Kidney tubule cell (primary cell): ENCODE measurements at regions not wholly inside any gene's neighbourhood (a gene's known extent, or its start where the extent isn't known, plus 50 kb on each side); places are given as distances from the start of the nearest gene placed in this dataset.

Source experiments
- DNase-seq: peaks from one replicate; pipeline ENCODE4 v3.0.0-alpha.2; 2018; ENCODE audit warnings: low spot score

DNA sequence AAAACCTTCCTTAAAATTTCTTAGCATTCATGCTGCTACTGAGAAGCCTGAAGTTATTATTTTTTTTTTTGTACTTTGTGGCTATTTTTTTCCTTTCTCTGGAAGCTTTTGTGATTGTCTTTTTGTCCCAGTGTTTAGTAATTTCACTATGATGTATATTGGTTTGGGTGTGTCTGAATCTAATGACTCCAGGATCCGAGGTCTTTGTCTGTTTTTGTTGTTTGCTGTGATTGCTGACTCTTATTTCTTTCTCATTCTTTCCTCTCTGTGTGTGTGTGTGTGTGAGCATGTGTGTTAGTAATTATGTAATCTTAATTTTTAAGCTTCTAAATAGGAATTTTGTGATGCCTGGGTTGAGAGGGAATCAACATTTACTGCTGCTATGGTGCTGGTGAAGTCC lies 152.0 kb downstream of the RAP2B start:
- no peak for DNase-seq

DNA sequence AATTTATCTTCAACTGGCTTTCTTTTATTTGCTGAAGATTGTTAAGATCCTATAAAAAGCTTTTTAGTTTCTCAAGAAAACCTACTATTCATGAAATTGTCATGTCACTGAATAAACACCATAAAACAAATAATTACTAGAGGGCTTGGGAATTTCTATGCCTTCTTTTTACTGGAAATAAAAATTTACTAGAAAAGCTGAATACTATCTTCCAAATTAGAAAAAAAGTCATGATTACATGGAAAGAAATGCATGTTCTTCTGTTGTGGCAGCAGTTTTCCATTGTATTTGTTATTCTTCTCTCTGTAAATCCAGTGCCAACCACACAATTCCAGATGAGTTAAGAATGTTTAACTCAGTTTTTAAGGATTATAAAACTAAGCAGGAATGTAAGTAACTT lies 153.8 kb downstream of the RAP2B start:
- DNase-seq: no peak

DNA sequence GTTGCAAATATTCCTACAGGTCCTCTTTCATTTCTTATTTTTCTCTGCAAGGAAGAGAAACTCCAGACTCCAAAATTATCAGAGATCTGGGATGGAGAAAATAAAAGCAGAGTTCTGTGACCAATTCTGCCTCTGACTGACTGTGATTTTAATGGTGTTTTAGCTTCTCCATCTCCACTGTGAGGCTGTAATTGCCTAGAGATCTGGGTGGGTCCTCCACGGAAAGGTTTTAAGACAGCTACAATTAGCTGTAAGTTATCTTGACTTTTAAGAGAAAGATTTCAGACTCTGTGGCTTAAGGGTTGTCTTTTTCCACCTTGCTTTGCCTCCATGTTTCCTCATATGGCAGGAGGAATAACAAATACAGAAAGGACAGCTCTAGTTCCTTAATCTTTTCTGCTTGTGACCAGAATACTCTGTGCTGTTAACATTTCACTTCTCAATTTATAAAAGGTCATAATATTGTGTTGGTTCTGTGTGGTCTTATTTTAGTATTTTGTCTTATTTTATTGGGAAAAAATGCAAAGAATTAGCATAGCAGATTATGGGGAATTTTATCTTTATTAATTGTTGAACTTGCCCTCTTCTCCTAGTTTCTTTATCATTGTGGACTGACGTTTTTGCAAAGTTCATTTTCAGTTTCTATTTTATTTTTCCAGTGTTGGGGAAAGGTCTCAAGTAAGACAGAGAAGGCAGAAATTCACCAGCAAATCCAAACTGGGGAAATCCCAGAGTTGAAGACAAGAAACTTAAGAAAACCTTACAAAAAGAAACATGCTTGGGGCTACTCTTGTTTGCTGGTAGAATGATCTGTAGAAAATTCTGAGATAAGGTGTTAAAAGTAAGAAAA lies 157.9 kb downstream of the RAP2B start:
- no peak for DNase-seq

DNA sequence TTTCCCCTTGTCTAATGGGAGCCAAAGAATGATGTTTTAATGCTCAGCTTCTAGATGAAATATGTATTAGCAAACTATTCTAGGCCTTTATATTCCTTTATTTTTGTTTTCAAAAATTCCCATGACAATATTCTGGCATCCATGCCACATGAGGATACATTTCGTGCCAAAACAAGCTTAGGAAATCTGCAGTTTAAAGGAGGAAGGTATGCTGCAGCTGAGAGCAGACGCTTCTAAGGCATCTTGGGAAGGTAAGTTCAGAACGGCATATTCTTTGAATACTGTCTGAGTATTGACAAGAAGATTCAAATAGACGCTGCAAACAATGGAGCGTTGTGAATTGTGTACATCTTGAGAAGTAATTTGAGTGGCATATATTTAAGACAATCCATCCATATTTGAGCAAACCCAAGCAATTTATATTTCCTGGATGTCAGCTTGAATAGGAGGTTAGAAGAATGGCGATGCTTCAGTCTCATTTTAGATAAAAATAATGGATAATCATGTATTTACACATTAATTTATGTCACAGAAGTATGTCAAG lies 158.6 kb downstream of the RAP2B start:
- no peak for DNase-seq

DNA sequence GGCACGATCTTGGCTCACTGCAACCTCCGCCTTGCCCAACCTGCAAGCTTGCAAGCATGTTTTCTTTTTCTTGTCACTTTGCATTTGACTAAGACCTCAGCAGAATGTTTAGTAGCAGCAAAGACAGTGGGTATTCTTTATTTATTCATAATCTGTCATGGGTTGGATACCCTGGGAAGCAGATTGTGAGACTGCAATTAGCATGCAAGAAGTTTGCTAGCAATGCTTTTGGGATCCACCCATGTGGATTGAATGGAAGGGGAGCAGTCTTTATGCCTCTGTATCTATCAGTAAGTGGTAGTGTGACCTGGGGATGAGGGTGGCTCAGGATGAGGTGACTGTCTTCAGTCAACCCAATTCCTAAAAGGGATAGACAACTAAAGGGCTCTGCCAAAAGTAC lies 166.7 kb downstream of the RAP2B start:
- no peak for DNase-seq

DNA sequence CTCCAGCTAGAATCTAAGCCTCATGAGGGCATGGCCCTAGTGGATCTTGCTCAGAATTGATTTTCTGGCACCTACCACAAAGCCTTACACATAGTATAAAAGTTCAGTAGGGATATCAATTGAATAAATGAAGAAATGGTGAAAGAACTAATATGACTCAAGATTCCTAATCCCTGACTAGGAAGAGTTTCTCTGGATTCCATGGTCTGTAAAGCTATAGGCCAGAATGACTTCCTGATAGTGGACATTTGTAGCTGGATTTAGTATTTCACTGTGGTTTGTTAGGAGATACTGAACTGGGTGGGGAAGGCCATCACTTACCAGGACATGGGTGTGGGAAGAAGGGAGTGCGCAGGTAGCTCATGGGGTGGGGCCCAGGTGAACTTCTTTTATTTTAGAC lies 168.9 kb downstream of the RAP2B start:
- DNase-seq: no peak

DNA sequence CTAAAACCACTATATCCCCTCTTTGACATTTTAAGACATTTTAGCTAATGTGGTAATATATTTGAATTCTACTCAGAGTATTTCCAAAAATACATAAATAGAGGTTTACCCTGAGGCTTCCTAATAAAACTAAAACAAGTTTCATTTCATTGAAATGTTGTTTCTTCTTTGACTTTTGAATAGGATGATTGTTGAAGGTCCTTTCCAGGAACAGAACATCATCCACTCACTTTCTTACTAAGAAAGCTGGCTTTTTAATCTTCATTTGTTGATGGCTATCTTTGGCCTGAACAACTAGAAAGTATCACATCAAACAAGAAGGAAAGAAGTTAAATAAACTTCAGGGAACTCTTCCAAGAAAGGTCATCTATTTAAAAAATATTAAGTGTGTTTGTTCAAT lies 169.7 kb downstream of the RAP2B start:
- DNase-seq: no peak

DNA sequence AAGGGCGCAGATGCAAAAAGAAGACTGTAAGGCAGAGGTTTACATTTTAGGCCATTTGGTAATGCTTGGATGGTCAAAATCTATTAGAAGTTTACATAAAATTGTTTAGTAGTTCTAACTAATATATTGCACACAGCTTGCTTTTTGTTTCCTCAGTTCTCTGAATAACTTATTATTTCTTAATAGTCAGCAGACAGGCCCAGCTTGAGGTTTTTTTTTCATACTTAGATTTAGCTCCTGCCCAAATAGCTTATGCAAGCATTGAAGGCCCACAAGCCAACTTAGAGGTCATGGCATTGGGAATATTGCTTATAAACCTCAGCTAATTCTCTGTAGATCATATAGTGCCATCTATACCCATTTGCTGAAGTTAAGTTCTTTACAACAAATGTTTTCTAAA lies 172.5 kb downstream of the RAP2B start:
- DNase-seq: no peak

DNA sequence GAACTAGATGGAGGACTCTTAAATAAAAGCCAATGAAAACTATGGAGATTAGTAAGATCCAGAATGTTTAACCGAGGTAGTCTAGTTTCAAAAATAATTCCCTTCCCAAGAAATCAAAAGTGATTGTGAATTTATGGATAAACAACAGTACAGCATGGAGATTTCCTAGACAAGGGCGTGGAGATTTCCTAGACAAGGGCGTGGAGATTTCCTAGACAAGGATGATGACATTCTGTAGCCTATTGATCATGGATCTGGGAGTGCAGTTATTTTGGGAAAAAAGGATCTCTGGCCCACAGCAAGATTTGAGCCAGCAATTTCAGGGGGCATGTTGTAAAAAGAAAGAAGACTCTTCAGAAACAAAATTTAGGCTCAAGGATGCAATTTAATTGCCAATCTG lies 175.3 kb downstream of the RAP2B start:
- no peak for DNase-seq

DNA sequence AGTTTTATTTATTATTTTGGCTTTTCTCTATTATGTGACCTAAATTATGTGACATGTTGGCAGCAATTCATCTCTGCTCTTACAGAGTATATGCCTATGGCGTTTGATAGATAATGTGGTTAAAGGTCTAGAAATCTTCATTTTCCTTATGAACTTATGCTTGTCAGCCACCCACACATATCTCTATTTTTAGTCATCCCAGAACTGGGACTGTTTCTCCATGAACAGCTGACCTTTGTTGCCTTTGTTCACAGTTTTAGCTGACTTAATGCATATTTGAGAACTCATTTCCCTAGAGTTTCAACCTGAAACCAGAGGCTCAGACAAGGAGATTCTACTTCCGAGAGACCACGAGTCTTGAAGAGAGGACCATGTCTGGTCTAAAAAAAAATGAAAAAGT lies 176.5 kb downstream of the RAP2B start:
- peak; percentile 13 for DNase-seq

DNA sequence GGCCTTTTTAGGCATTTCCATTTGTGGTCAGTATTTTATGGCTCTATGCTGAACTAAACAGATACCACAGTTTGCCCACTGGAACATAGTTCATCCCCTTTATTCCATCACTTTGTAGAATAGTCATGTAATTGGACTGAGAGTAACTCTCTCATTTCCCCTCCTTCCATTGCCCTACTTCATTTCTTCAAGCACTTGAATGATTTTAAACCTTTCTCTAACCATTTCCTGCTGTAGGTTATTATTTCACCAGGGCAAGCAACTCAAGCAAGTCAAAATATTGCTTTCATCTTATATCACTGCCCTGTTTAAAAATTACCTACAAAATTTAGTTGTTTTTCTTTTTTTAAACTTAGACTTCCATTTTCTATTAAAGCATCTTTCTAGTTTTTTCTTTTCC lies 177.0 kb downstream of the RAP2B start:
- DNase-seq: peak; percentile 10

DNA sequence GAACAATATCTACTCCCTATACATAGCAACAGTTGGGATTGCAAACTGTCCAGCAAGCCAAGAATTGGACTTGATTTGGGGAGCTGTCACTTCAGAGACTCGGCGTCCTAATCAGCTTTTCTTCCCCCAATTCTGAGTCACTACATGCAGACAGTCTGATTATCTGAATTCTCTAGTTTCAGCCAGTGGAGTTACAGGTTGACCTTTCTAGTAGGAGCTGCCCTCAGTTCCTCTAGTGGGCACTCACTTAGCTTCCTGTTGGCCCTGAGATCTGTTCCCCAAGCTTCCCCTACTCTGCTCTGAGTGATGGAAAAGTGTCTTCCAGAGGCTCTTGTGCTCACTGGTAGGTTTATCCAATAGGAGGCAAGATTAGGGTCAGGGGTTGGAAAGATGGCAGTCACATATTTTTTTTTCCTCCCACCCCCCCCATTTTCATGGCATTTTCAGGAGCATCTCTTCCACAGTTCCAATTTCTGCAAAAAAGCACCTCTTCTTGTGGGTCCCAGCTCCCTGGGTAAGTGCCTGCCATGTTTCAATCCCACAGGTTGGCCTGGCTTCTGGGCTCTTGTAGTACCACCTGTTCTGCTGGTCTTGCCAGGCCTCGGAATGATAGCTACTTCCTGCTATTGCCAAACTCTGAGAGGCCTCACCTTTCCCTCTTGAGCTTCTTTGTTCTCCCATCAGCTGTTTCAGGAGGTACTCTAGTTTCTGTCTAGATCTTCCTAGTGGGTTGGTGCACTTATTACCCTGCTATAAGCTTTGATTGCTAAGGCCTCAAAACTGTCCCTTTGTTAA lies 182.2 kb downstream of the RAP2B start:
- no peak for DNase-seq

DNA sequence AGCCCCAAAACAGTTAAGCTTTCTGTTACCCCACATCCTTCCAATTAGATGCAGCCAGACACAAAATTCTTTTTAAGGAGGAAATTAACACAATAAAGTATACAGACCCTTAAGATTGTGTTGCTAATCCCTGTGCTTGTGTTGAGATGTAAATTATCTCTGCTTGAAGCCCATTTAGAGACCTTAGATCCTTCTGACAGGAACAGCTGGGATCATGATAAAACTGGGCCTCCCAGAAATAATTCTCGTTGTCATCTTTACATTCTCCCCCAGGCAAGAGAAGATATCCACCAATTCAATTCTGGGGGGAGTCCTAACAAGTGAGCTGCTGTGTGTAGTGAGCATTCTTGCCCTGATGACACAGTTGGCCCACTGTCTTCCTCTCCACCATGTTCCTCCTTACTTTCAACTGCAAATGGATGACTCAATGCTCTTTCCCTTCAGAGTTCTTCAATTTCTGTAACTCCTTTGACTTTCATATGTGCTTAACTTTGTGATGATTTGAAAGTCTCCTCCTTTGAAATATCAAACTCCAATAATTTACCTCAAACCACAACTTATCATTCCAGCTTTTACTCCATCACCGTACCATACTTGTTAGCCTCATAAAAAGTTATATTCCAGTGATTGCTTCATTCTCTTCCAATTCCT lies 186.6 kb downstream of the RAP2B start:
- DNase-seq: no peak

DNA sequence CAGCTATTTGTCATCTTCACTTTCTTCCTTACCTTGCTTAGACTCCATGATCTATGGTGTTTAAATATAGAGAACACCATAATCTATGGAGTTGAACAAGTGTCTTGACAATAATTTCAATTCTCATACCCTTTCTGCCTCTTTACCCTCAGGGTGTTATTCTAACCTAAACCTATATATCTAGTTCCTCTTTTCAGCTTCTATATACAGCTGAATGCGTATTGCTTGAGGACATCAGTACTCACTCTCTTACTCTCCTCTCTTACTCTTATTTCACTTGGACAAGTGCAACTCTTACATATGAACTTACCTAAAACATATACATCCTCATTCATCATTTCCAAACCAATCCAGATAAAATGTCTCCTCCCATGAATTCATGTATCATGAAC lies 187.1 kb downstream of the RAP2B start:
- no peak for DNase-seq

DNA sequence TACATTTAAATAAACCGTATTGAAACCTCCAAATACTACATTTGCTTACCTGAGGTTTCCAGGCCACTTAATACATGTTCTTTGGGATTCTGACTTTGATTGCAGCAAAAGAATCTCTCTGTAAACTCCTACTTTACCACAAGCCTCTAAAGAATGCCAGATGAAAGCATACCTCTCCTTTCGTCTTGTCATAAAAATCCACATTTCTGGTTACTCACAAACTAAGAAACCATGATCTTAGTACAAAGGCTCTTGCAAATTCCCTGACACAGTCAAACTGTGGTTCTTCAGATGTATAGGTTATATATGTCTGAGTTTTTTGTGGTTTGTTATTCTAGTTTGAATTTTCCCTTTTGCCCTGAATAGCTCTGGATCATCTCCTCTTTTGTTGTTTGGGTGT lies 188.4 kb downstream of the RAP2B start:
- DNase-seq: peak; percentile 70

DNA sequence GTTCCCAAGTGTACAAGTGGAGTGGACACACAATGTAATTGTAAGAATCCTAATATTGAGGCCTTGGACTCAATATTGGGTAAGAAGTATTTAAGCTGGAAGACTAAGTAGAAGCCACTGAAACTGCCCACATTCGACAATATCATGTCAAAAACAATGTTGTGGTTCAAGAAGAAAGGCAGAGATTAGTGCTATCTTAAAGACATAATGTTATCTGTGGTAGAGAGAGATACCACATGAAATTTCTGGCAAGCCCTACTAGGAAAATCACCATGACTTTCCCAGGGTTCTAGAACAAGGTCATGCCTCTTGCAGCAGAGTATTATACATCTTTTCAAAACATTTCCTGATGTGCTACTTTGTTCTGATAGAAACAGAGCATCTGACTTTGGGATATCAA lies 192.6 kb downstream of the RAP2B start:
- DNase-seq: no peak

DNA sequence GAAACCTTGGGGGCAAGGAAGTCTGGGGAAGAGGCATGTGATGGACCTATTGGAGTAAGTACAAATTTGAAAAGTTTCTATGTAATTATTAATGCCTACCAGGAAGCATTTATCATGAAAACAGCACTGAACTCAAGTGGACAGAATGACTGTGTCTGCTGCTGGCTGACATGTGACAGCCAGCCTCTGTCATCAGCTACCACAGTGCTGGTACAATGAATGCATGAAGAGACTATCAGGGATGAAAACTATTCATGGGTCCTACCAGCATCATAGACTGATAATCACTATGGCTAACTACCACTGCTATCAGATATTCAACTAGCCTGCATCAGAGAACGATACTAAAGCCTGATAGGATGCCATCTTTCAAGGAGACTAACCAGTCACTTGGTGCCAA lies 193.5 kb downstream of the RAP2B start:
- DNase-seq: peak; percentile 36

DNA sequence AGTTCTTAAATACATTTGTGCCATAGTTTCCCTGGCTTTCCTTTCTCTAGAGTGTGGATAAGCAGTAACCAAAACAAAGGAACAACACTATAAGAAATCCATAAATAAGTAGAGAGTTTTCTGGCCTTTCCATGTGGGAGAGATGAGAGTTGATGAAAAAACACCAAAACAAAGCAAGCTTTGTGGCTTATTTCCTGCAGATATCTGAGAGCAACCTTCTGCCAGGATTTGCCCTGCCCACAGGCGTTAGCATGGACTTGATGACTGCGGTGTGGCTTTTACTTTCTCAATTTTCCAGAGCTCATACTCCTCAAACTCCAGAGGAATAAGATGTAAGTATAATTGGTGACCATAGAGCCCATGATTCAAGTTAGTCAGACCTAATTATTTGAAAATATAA lies 194.9 kb downstream of the RAP2B start:
- DNase-seq: no peak

DNA sequence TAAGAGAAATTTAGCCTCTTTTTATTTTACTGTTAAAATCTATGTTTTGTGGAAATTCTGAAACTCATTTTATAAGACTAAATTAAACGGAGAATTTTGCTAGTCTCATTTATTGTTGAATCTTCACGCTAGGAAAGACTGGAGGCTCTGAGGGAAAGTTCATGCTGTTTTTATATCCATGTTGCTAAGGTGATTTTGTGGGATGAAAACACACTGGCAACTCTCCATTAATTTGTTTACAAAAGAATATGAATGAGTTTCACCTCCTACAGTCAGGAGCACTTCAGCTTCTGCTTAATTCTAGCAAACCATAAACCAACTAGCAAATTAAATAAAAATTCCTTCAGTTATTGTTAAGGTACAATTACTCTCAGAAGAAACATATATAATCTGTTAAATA lies 195.4 kb downstream of the RAP2B start:
- no peak for DNase-seq

DNA sequence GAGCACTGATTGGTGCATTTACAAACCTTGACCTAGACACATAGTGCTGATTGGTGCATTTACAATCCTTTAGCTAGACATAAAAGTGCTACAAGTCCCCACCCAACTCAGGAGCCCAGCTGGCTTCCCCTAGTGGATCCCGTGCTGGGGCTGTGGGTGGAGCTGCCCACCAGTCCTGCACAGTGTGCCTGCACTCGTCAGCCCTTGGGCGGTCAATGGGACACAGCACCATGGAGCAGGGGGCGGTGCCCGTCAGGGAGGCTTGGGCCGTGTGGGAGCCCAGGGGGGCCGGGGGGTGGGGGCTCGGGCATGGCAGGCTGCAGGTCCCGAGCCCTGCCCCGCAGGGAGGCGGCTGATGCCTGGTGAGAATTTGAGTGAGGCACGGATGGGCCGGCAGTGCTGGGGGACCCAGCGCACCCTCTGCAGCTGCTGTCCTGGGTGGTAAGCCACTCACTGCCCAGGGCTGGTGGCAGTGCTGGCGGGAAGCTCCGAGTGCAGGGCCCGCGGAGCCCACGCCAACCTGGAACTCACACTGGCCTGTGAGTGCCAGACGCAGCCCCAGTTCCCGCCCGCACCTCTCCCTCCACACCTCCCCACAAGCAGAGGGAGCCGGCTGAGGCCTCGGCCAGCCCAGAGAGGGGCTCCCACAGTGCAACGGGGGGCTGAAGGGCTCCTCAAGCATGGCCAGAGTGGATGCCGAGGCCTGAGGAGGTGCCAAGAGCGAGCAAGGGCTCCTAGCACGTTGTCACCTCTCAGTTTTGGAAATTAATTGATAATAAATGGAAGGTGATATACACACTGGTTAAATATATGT lies 207.7 kb downstream of the RAP2B start:
- no peak for DNase-seq

DNA sequence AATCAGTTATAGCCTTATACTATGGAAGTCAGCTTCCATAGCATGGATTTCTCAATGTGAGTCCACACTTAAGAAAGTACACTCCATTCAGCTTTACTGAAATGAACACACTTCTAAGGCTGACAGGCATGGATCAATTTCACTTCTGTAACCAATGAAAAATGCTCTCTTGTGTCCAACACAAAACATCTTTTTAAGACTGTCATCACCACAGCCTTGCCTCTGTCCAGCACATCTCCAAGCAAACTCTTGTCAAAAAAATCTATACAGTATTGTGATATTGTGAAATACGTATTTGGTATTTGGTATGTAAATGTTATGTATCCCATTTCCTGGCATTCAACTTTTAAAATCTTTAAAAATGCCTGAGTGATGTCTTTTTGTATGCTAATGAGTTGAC lies 208.7 kb downstream of the RAP2B start:
- DNase-seq: no peak

DNA sequence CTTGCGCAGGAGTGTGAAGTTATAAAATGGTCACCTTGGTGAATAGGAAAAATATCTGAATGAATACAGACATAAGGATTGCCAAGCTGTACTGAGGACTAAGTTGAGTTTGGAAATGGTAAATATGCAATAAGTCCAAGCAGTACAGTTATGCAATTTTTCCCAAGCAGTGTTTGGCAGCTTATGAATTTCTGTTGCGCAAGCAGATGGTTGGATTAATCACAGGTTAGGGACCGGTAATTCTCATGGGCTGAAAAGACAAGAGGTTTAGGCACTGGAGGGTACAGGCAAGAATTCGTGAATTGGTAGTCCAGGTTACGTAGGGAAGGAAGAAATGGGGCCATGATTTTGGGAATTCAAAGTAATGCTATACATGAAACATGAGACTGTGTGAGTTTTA lies 210.3 kb downstream of the RAP2B start:
- DNase-seq: no peak
